Stimulated activated CD8-positive, alpha-beta memory T cell treated with anti-CD3 and anti-CD28 coated beads, Interleukin-2, amount 100 ng/mL, for 48 hours (primary cell): ENCODE measurements at regions not wholly inside any gene's neighbourhood (a gene's known extent, or its start where the extent isn't known, plus 50 kb on each side); places are given as distances from the start of the nearest gene placed in this dataset.
"Not testable (repeated sequence)": the region's sequence is repeated elsewhere in the genome, so short reads cannot be mapped to it uniquely, and the experiment has no call there.

Source experiments
- DNase-seq, 2 donors: peaks; one replicate each; pipeline ENCODE4 v3.0.0-alpha.2; 2020; ENCODE audit warnings: low read depth in 2 of 2

DNA sequence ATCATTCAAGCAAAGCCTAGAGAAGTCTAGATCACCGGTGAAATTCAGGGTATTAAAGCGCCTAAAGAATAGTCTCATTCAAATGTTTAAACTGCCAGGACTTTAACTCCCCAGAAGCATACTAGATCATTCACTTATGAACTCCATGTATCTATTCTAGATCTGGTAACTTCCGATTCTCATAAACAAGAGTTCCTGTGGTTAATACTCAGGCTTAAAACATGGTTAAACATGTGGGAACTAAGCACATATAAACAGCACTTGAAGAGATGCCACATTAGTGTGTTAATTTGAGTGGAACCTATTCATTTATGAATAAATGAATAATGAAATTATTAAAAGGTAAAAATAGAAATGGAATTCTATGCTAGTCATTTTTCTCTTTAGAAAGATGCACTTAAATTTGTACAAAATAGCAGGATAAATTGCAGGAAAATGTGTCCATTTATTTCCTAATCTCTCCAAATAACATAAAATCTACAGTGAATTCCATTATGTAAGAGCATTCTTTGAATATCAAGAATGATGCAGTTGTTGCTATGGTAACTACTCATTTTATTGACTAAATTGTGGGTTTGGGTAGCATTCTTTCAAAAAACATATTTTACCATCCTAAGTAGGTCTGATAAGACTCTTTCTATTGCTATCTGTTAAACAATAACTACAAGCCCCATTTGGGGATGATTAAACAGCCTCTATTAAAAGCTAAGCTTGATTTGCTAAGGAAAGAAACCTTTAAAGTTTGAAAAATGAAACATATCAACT lies 147.6 kb upstream of the TMEM168 start:
- no peak for DNase-seq

DNA sequence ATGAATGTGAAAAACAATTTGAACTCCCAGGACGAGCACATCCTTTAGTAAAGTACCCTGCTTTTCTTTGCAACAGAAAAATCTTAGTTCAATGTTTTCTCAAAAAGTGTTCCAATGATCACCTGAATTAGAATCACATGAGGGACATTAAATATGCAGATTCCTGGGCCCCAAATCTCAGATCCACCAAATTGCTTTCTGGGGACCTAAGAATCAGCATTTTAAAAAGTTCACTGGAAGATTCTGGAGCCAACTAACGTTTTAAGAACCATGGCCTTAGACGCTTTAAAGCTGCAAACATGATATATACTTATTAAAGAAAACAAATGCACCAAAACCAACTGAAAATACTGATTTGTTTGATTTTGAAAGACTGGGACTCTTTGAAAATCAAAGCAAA lies 143.4 kb upstream of the TMEM168 start:
- no peak for DNase-seq

DNA sequence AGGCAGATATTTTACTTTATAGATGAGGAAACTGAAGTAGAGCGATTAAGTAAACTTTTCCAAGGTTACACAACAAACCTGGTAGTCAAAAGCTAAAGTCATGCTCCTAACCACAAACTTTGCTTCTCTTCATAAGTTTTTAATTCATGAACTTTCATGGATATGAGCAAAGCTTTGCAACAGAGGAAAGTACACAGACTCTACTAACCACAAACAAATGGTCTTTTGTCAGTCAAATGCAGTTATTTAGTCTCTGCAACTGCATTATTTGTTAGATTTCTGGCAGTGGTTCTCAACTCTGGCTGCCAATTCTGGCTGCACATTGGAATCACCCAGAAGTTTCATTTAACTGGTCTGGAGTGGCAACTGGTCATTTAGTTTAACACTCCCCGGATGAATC lies 140.6 kb upstream of the TMEM168 start:
- DNase-seq, result no peak

DNA sequence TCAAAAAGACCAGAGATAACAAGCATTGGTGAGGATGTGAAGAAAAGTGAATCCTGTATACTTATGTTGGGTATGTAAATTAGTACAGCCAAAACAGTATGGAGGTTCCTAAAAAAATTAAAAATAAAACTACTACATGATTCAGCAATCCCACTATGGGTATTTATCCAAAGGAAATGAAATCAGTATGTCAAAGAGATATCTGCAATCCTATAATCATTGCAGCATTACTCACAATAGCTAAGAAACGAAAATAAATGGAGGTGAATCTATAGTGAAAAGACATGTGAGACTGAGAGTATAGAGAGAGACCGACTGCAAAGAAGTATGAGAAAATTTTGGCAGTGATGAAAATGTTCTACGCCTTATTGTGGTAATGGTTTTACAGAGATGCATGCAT lies 139.2 kb upstream of the TMEM168 start:
- no peak for DNase-seq

DNA sequence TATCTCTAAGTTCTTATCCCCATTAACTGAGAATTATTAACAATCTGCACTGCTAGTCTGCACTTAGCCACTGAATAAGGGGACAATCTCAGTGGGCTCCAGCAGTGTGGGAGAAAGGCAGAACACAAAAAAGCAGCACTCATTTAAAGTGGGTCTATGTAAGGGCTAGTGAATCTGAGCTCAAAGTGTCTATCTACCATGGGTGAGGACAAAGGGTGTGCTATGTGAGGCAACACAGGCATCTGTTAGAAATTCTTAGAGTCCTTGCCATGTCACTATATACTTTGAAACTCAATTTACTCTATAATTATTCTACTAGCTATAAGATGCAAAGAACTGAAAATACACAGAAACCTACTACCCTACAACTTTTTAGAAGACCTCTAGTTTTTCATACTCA lies 135.8 kb upstream of the TMEM168 start:
- no peak for DNase-seq

DNA sequence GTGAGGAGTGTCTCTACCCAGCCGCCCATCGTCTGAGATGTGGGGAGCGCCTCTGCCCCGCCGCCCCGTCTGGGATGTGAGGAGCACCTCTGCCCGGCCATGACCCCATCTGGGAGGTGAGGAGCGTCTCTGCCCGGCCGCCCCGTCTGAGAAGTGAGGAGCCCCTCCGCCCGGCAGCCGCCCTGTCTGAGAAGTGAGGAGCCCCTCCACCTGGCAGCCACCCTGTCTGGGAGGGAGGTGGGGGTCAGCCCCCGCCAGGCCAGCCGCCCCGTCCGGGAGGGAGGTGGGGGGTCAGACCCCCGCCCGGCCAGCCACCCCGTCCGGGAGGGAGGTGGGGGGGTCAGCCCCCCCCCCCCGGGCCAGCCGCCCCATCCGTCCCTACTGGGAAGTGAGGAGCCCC lies 132.4 kb upstream of the TMEM168 start:
- not testable (repeated sequence) for DNase-seq

DNA sequence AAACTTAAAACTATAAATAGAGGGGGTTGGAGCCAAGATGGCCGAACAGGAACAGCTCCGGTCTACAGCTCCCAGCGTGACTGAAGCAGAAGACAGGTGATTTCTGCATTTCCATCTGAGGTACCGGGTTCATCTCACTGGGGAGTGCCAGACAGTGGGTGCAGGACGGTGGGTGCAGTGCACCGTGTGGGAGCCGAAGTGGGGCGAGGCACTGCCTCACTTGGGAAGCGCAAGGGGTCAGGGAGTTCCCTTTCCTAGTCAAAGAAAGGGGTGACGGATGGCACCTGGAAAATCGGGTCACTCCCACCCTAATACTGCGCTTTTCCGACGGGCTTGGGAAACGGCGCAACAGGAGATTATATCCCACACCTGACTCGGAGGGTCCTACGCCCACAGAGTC lies 126.2 kb upstream of the TMEM168 start:
- not testable (repeated sequence) for DNase-seq

DNA sequence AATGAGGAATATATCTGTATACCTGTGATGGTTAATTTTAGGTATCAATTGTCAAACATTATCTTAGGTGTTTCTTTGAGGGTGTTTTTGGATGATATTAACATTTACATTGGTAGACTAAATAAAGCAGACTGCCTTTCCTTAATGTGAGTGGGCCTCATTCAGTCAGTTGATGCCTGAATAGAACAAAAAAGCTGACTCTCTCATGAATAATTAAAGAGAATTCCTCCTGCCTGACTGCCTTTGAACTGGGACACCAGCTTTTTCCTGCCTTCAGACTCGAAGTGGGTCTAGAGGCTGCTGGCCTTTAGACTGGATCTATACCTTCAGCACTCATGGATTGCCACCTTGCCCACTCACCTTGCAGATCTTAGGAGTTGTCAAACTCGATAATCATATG lies 117.9 kb upstream of the TMEM168 start:
- no peak for DNase-seq

DNA sequence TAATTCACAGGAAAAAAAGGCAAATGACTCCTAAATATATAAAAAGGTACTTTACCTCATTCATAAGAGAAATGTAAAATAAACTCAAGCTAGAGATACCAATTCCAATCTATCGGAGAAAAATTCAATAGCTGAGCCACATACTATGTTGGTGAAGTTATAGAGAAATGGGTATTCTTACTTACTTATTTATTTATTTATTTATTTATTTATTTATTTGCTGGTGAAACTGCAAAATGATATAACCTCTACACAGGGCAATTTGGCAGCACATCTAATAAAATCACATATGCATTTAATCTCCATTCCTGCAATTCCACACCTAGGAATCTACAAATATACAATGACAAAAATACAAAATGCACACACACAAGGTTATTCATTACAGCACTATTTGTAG lies 117.5 kb upstream of the TMEM168 start:
- DNase-seq, result no peak

DNA sequence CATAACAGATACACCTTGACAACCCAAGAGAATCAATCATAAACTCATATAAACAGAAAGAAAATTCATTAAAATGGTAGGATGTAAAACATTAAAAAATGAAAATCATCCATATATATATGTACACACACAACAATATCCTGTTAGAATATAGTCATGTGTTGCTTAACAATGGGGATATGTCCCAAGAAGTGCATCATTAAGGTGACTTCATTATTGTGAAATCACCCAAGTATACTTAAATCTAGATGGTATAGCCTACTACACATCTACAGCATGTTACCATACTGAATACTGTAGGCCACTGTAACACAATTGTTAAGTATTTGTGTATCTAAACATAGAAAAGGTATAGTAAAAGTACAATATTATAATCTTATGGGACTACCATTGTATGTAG lies 115.8 kb upstream of the TMEM168 start:
- DNase-seq, result no peak

DNA sequence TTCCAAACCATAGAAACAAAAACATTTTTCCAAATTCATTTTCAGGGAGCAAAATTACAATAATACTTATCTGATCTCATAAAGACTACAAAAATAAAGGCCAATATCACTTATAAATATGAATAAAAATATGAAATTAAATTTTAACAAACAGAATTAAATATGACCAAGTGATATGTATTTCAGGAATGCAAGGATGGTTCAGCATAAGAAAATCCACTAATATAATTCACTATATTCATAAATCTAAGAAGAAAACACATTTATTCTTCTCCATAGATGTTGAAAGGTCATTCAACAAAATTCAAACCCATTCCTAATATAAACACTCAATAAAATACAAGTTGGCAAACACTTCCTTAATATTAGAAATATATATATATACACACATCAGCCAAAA lies 115.2 kb upstream of the TMEM168 start:
- DNase-seq, result no peak

DNA sequence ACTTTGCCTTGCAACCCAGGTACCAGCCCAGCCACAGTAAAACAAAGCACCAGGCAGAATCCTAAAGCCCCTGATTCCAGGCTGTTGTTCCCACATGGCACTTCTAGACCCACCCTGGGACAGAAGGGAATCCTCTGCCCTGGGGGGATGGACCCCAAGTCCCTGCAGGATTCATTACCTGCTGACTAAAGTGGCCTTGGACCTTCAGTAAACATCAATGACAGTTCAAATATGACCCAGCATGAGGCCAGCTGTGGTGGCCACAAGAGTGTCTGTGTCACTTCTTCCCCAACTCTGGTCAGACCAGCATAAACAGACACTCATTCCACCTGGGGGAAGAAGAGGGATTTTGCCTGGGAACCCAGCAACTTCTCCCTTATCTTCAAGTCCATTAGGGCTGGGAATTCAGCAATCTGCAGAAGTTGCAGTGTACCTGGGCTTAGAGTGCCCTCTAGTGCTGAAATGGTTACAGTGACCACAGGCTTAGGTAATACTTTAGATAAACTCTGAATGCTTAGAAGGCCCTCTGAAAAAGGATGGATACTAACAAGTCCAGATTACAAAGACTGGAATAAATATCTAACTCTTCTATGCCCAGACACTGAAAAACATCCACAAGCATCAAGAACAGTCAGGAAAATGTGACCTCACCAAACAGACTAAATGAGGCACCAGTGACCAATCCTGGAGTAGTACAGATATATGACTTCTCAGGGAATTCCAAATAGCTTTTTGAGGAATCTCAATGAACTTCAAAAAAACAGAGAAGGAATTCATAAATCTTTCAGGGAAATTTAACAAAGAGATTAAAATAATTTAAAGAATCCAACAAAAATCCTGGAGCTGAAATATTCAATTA lies 108.5 kb upstream of the TMEM168 start:
- peak in 1 of 2 donors; percentile 7 for DNase-seq

DNA sequence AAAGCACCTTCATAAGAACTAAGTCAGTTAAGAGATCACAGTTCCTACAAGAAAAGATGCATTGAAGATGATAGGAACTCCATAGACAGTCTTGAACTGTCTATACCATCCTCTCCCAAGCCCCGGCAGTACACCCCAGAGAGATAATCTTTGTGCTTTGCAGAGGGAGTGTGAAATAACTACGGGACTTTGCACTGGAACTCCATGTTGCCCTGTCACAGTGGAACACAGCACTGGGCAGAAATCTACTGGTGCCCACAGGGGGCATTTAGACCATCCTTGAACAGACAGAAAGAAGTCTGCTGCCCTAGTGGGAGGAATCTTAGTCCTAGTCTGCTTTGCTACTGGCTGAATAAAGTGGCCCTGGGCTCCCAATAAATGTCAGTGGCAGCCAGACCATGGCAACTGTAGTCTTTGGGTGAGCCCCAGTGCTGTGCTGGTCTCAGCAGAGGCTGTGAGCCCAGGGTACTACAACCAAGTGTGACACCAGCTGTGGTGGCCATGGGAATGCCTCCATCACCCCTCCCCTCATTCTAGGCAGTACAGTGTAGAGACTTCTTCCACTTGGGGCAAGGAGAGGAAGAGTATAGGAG lies 107.7 kb upstream of the TMEM168 start:
- DNase-seq, result no peak

DNA sequence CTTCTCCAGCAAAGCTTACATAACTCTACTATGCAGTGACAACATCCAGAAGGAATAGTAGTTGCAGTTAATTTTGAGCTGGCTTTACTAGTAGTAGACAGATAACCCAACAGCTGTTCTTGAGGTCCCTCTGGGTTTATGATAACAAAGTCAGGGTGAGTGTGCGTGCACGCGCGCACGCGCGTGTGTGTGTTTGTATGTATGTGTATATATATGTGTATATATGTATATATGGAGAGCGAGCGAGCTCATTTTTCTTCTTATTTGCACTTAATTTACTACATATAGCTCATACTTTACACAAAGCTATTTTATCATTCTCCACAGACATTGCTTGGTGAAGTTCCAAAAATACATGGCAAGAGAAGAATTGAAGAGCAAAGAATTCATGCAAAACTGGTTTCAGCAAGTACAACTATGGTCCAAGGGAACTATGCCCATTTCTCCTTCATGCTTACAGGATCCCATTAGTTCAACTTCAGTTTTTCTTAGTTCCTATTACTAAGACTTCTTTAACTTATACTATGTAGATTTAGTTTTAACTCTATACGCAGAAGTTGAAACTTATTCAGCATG lies 105.9 kb upstream of the TMEM168 start:
- DNase-seq, result no peak

DNA sequence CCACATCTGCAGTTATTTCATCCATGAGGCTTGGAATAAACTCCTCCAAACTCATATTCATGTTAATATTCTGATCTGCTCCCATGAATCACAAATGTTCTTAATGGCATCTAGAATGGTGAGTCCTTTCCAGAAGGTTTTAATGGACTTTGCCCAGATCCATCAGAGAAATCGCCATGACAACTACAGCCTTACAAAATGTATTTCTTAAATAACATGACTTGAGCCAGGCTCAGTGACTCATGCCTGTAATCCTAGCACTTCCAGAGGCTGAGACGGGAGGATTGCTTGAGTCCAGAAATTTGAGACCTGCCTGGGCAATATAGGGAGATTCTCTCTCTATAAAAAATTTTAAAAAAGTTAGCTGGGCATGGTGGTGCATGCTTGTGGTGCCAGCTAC lies 102.1 kb upstream of the TMEM168 start:
- DNase-seq, result no peak

DNA sequence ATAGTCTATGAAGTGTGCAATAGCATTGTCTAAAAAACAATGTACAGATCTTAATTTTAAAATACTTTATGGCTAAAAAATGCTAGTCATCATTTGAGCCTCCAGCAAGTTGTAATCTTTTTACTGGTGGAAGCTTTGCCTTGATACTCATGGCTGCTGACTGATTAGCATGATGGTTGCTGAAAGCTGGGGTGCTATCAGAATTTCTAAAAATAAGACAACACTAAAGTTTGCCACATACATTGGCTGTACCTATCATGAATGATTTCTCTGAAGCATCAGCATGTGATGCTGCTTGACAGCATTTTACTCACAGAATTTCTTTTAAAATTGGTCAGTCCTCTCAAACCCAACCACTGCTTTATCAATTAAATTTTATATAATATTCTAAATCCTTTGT lies 101.5 kb upstream of the TMEM168 start:
- DNase-seq, result no peak

DNA sequence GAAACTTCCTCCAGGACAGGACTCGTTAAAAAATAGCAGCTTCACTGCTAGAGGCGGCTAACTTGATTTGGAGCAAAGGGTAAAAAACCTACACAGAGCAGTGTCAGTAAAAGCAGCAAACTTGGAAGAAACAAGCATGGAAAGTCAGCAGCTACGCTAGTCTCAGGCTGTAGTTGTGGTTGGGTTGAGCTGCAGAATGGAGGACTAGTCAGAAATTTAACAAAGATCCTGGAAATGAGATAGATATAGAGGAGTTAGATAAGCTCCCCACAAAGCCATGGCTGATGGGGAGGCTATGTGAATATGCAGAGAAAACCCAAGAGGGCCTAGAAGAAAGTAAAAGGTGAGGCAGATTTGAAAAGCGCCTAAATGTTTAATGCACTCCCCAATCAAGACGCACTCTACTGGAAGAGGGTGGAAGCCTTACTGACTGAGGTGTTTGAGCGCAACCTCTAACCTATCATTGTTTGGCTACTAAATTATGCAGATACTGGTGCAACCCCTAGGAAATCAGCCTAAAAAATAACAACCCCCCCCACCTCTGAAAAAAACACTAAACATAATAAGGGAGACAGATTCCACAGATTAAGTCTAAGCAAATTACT lies 99.7 kb upstream of the TMEM168 start:
- no peak for DNase-seq

DNA sequence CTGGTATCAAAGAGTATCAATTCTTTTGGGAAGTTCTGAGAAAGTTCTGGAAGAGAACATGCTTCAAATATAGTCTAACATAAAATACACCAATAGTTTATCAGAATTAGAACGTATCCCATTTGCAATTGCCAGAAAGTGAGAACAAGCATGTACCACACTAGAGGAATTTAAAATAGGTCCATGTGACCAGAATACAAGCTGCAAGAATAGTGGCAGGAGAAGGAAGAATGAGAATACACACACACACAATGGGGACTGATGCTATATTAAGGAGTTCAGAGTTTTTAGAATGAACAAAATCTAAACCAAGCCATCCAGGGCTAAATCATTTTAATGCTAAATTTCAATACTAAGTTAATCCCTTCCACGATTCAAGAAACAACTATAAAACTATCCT lies 99.1 kb upstream of the TMEM168 start:
- no peak for DNase-seq

DNA sequence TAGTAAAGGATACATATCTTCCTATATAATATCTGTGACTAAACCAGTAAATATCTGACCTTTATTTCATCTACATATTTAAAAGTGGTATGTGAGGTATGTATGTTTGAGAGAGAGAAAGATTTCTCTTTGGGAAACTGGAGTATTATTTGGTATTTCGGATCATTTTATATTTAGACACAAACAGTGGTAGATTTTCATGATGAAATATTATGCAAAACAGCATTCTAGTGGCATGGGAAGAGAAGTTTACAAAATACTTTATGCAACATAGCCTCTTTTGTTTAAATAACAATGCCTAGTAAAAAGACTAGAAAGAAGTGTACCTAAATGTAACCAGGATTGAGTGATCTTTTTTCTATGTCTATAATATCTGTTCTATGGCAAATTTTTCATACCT lies 98.6 kb upstream of the TMEM168 start:
- no peak for DNase-seq

DNA sequence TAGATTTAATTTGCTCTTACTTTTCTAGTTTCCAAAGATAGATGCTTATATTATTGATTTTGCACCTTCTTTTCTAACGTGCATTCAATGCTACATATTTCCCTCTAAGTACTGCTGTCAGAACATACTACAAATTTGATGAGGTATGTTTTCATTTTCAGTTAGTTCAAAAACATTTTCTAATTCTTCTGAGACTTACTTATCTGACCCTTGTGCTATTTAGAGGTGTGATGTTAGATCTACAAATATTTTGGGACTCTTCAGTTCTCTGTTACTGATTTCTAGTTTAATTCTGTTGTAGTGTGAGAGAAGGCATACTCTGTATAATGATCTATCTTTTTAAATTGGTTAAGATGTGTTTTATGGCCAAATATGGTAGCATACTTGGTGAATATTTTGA lies 97.8 kb upstream of the TMEM168 start:
- no peak for DNase-seq

DNA sequence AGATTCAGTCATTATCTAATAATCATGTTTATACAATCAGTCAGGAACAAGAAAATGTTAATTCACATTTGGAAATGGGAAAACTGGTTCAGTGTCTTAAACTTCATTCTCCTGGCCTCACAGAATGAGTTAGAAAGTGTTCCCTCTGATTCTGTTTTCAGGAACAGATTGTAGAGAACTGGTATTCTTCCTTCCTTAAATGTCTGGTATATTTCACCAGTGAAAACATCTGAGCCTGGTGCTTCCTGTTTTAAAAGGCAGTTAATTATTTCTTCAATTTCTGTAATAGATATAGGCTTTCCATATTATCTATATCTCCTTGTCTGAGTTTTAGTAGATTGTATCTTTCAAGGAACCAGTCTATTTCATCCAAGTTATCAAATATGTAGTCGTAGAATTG lies 97.1 kb upstream of the TMEM168 start:
- DNase-seq, result no peak

DNA sequence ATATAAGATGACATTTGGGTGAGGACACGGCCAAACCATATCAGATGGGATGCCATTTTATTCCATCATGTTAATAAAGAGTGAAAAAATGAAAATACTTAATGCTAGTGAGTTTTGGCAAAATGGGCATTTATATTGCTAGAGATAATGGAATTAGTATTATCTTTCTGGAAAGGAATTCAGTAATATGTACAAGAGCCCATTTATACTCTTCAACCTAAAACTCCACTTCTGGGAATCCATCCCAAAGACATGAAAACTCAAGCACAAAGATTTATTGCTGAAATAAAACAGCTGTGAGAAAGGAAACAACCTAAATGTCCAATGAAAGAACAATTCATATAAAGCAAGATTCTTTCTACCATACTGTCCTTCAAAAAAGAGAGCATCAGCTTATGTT lies 96.0 kb upstream of the TMEM168 start:
- no peak for DNase-seq
